ENCODE measurements at regions not wholly inside any gene's neighbourhood (a gene's known extent, or its start where the extent isn't known, plus 50 kb on each side); places are given as distances from the start of the nearest gene placed in this dataset.
"Not testable (repeated sequence)": the region's sequence is repeated elsewhere in the genome, so short reads cannot be mapped to it uniquely, and the experiment has no call there.

DNA sequence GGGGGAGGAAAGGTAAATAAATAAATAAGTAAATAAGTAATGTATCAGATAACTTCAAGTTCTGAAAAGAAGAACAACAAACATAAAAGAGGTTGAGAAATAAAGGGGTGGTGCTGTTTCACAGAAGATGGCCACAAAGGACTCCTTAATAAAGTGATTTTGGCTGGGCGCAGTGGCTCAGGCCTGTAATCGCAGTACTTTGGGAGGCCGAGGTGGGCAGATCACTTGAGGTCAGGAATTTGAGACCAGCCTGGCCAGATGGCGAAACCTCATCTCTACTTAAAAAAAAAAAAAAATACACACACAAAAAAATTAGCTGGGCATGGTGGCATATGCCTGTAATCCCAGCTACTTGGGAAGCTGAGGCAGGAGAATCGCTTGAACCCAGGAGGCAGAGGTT lies 315.5 kb downstream of the MIAT start:
- not testable (repeated sequence) for DNase-seq (ENCODE audit: low spot score)

DNA sequence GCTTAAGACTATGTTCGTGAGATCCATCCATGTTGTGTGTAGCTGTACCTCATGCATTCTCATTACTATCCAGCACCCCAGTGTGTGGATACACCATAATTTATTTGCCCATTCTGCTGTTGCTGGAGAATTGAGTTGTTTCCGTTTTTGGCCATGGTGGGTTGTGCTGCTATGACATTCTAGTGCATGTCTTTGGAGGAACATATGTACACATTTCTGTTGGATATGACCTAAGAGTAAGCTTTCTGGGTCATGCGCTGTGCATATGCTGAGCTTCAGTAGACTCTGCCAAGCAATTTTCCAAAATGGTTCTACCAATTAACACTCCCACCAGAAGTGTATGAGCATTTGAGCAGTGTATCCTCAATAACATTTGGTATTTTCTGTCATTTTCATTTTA lies 316.6 kb downstream of the MIAT start:
- DNase-seq (ENCODE audit: low spot score), result no peak

DNA sequence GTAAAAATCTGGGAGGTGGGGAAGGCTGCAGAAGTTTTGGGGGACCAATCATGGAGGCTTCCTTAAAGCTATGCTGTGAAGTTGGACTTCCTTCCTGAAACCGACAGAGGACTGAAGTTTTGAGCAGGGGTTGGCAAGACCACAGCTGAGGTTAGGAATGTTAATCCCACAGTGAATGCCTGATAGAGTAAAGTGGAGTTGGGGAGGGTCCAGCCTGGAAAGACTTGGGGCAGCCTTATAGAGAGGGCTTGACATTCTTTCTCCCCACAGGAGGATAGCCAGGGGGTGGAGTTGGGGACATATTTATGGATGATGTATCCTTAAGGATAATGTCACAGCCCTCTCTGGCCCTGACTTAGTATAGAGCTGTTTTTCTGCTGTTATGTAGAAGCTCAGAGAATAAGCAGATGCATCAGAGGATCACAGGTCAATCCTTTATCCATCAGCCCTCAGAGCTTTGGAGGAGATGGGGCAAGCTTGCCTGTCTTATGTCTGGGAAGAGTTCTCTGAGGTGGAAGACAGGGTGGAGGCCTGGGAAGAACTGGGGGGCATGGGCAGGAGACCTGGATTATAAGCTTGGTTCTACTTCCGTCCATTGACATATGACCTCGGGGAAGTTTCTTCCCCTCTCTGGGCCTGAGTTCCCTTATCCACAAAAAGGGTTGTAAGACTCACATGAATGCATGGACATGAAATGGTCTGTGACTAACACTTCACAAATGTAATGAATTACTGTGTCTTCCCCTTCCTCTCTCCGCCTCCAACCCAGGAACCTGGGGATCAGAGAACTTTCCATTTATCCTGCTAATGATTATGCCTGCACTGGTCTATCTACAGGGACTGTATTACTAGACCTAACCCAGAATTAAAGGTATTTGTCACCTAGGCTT lies 317.8 kb downstream of the MIAT start:
- DNase-seq (ENCODE audit: low spot score), result no peak

DNA sequence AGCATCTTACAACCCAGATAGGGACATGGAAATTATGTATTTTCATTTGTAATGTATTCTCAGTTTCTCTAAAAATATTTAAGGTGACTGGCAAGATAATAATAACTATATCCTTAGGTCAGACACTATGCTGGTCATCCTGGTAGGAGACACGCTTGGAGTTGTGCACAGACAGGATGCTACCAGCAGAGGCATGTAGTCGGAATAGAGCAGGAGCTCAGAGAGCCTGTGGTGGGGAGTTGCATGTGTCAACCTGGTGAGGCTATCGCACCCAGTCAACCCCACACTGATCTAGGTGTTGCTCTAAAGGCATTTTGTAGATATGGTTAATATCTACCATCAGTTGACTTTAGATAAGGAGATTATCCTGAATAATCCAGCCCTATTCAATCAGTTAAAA lies 318.5 kb downstream of the MIAT start:
- DNase-seq (ENCODE audit: low spot score), result no peak

DNA sequence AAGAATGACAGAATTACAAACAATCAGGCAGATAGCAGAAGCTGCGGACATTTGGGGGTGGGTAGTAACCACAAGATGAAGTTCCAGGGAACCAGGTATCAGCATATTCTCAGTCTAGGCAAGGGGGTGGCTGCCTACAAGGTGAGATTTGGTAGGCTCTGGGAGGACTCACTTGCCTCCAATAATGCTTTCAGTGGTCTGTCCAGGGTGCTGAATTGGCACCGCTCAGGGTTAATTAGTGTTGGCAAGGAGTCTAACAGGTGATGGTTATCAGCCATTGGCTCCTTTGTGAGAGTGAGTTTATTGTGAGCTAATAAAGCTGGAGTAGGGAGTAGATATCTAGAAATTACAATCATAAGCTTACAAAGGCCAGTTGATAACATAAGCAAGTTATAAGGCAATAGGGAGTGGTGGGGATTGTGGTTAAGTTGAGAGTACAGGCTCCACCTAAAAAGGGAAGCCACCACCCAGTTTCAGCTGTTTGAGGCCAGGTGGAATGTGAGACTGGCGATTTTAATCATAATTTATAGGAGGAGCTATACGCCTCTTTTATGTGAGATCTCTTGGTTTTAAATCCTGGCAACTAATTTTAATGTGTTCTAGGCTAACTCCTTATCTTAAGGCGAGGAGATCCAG lies 320.5 kb downstream of the MIAT start:
- no peak for DNase-seq (ENCODE audit: low spot score)

GRCh38 chr22:26979294-26979693 lies 321.9 kb downstream of the MIAT start:
- DNase-seq (ENCODE audit: low spot score), result no peak

DNA sequence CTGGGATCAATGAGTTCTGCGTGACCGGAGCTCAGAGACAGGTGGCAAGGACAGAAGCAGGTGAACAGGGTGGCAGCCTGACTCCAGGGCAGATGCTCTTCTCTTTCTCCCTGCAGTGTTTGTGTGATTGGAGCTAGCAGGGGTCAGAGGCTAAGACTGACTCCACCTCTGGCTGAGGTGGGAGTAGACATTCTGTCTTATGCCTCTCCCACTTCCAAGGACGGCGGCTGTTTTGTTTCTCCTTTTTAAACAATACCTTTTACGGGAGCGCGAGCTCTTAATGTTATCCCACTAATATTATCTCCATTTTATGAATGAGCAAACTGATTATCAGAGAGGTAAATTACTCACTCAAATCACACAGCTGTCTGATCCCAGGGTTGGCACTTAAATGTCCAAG lies 323.7 kb downstream of the MIAT start:
- DNase-seq (ENCODE audit: low spot score), result no peak

DNA sequence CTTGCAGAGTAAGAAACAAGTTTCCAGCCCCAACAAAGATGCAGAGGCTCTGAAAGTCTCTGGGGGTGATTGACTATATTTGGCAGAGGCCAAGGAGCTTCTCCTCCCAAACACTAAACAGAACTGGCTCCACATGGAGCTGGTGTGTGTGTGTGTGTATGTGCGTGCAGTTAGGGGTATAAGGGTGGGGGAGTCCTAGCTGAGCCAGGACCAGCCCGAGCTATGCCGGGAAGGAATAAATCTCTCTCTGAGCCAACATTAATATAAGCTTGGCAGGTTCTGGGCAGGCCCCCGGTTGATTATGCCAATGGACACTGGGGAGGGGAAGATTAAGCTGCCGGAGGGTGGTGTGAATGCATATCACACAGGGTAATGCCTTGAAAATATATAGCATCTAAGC lies 324.2 kb downstream of the MIAT start:
- no peak for DNase-seq (ENCODE audit: low spot score)

- DNase-seq (ENCODE audit: low spot score), result no peak
Observed at GRCh38 chr22:26983311-26983710, 325.9 kb downstream of the MIAT start.

- DNase-seq (ENCODE audit: low spot score), result no peak
Observed at GRCh38 chr22:26985206-26985605, 327.8 kb downstream of the MIAT start.

- DNase-seq (ENCODE audit: low spot score), result no peak
Observed at GRCh38 chr22:26985931-26986782, 328.8 kb downstream of the MIAT start.

GRCh38 chr22:26986884-26987283 lies 329.5 kb downstream of the MIAT start:
- DNase-seq (ENCODE audit: low spot score), result no peak

GRCh38 chr22:26990503-26991189 lies 333.3 kb downstream of the MIAT start:
- DNase-seq (ENCODE audit: low spot score), result no peak

GRCh38 chr22:26992556-26992955 lies 335.2 kb downstream of the MIAT start:
- no peak for DNase-seq (ENCODE audit: low spot score)

- no peak for DNase-seq (ENCODE audit: low spot score)
Observed at GRCh38 chr22:26993886-26994285, 336.5 kb downstream of the MIAT start.

- DNase-seq (ENCODE audit: low spot score), result no peak
Observed at GRCh38 chr22:26994801-26995200, 337.4 kb downstream of the MIAT start.

DNA sequence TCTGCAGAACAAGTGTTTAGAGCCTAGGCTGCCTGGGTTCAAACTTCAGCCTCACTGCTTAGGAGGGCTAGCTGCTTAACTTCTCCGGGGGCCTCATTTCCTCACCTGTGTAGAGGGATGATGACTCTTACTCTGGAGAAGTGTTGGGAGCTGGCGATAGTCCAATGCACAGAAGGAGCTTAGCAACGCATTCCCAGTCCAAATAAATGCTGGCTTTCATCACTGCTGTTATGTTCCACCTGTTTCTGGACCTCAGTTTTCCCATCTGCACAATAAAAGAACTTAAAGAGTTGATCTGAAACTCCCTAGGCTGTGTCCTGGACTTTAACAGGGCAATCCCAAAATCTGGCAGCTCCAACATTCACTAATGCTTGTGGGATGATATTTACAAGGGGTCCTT lies 337.8 kb downstream of the MIAT start:
- no peak for DNase-seq (ENCODE audit: low spot score)

DNA sequence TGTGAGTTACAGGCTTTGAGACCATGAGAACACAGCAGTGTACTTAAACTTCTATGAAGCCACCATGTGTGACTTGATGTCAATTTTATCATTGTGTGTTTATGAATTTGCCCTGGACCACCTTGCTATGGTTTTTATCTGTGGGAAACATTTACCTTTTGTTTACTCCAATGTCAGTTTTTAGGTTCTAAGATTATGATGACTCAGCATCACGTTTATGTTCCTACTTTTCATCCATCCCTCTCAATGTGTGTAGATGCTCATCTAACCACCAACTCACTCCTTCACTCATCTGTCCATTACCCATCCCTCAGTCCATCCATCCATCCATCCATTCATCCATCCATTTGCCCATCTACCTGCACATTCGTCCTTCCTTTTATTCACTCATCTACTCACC lies 338.8 kb downstream of the MIAT start:
- DNase-seq (ENCODE audit: low spot score), result no peak

DNA sequence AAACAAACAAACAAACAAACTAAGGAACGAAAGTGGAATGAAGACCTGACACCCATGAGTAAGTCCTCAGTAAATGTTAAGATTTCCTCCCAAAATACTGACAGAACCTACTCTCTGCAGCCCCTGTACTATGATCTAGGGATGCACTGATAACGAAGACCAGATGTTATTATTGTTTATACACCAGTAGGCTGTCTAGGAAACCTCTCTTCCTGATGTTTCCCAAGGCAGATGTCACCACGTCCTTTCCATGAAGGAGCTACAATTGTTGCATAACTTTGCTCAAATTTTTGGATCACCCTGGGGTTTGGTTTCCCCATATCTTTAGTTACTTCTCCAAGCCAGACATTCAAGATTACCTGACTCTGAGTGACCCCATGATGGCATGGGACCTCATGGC lies 340.7 kb downstream of the MIAT start:
- no peak for DNase-seq (ENCODE audit: low spot score)

DNA sequence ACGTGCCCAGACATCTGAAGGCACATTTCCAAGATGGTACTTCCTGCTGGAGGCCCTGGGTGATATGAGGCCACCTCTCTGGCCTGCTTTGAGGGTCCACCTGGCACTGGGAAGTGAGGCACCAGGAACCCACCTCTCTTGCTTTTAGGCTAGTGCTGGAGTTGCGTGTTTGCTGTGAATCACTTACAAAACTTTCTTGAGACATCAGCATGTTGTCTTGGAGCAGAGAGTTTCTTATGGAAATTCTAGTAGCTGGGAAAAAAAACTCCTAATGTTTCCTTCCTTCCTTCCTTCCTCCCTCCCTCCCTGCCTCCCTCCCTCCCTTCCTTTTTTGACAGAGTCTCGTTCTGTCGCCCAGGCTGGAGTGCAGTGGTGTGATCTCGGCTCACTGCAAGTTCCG lies 341.3 kb downstream of the MIAT start:
- DNase-seq (ENCODE audit: low spot score), result no peak

- no peak for DNase-seq (ENCODE audit: low spot score)
Observed at GRCh38 chr22:27003297-27003696, 345.9 kb downstream of the MIAT start.

DNA sequence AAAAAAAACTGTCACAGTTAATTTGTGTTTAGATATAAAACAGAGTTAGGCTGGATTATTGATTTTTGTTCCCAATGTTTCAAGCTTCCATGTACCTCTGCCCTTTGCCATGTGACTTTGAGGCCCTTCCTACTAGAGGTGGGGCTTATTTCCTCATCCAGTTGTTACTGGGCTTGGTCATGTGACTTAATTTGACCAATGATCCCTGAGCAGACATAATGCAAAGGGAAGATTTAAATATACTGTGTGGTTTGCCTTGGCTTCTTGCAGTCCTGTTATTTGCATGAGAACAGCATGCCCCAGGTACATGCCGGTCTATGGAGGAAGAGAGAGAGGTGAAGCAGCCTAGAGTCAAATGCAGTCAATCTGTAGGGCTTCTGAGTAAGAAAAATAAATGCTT lies 347.0 kb downstream of the MIAT start:
- no peak for DNase-seq (ENCODE audit: low spot score)
